Suprapubic skin (tissue), 4 donors: ENCODE measurements at regions not wholly inside any gene's neighbourhood (a gene's known extent, or its start where the extent isn't known, plus 50 kb on each side); places are given as distances from the start of the nearest gene placed in this dataset.

ENCODE experiments used
- POLR2A ChIP-seq, 2 donors: fragments of 450-650 bp; IDR thresholded peaks; one replicate each; pipeline ENCODE4 v1.6.1; 2017; ENCODE audit warnings: antibody characterized with exemption in 2 of 2, mild to moderate bottlenecking in 2 of 2, moderate library complexity in 2 of 2
- POLR2AphosphoS5 ChIP-seq, 3 donors: sonication (generic); formaldehyde crosslinking; IDR thresholded peaks; one replicate each; pipeline ENCODE4 v1.6.1; 2017; ENCODE audit warnings: antibody characterized with exemption in 3 of 3

DNA sequence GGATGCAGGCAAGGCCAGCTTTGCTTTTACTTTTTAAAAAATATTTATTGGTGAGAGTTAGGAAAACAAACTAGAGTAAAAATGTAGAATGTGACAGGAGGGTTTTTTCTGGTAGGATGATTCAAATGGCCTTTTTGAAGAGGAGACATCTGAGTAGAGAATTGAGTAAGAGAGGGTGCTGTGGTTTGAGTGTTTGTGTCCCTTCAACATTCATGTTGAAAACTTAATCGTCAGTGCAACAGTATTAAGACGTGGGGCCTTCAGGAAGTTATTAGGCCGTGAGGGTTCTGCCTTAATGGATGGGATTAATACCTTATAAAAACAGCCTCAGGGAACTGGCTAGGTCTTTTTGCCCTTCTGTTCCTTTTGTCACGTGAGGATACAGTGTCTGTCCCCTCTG is 288.8 kb upstream of the C11orf87 start:
- TF ChIP-seq POLR2A (IDR thresholded peaks at IDR 0.05) = no peak
- no peak for TF ChIP-seq POLR2AphosphoS5 (IDR thresholded peaks at IDR 0.05)
